AG20443 (cell line): ENCODE measurements at regions not wholly inside any gene's neighbourhood (a gene's known extent, or its start where the extent isn't known, plus 50 kb on each side); places are given as distances from the start of the nearest gene placed in this dataset.

Source experiments
- DNase-seq: peaks from one replicate; pipeline ENCODE4 v3.0.0; 2012; ENCODE audit warnings: low spot score, mixed read lengths

GRCh38 chr1:117809764-117810163 lies 119.7 kb downstream of the GDAP2 start:
- DNase-seq, result no peak

DNA sequence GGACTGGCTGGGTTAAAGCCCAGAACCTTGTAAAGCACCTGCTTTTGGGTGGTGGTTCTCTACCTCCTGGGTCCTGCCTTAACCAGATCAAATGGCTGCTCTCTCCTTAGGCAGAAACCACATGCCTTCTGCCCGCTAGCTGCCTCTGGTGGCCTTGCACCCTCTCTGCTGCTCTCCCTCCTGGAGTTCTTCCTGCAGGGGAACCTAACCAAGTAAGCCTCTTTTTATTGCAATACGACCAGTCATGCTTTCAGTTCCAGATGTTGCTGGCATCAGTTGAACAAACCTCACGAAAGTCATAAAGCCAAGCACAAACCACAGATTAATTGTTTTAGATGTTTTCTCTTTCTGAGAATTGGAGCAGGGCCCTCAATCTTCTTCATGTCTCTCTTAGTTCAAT lies 118.9 kb downstream of the GDAP2 start:
- peak; percentile 41 for DNase-seq

DNA sequence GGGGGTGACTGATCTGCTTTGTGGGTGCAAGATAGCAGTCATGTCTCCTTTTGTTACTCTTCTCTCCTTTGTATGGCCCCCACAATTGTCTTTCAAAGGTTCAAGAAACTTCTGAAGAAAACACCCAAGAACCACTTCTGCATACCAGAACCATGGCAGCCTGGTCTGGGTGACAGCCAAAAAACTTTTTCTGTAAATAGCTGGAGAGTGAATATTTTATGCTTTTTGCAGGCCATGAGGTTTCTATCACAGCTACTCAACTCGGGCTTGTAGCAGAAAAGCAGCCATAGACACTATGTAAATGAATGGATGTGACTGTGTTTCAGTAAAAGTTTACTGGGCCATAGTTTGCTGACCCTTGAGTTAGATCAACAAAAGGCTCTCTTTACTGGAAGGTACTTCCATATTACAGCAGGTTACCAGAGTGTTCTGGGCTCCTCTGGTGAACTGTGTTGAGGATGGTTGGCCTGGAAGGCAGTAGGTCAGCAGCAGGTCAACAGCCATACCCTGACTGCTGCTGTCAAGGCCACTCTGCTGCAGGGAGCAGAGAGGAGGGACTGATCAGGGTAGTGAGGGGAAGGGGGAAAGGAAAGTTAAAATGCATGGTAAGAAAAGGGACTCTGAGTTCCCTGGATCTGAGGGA lies 116.4 kb downstream of the GDAP2 start:
- peak; percentile 59 for DNase-seq
